Activated naive CD4-positive, alpha-beta T cell treated with anti-CD3 and anti-CD28 coated beads, Interleukin-2, amount 50 U/mL, for 16 hours (primary cell): ENCODE measurements at regions not wholly inside any gene's neighbourhood (a gene's known extent, or its start where the extent isn't known, plus 50 kb on each side); places are given as distances from the start of the nearest gene placed in this dataset.
"Not testable (repeated sequence)": the region's sequence is repeated elsewhere in the genome, so short reads cannot be mapped to it uniquely, and the experiment has no call there.

Source experiments
- DNase-seq: peaks from one replicate; pipeline ENCODE4 v3.0.0-alpha.2; 2020

GRCh38 chr5:167378894-167379723 is 912.3 kb upstream of the WWC1 start:
- DNase-seq = no peak

DNA sequence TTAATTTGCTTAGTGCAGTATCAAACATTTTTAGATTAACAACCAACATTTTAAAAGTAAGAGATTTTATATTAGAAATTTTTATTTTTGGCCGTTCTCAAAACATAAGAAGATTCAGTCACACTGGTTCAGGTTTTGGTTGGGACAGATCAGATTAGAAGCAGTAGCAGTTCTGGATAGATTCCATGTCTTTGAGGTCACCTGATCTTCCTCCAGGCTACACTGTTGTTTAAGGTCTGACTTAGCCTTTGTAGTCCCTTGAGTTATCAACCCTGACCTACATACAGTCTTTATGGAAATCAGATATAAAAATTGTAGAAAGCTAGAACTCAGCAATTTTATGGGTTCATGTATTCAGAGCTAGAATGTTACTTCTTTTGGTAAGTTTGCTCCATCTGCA is 910.0 kb upstream of the WWC1 start:
- DNase-seq = no peak

DNA sequence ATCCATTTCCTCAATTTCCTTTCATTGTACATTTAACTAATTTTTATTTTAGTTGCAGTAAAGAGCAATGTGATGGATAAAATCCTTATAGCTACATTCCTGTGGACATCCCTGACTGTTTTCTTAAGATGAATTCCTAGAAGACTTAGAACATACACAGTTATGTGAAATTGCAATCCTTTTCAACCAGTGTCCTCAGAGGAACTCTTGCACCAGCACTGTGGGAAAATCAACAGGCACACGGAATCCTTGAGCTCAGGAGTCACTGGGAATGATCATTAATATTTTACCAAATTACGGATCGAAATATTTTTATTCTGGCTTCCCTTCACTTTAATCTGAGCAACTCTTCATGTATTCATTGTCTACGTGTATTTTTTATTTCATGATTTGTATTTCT is 901.9 kb upstream of the WWC1 start:
- no peak for DNase-seq

- DNase-seq = not testable (repeated sequence)
Measured at GRCh38 chr5:167391286-167391685, 900.2 kb upstream of the WWC1 start.

DNA sequence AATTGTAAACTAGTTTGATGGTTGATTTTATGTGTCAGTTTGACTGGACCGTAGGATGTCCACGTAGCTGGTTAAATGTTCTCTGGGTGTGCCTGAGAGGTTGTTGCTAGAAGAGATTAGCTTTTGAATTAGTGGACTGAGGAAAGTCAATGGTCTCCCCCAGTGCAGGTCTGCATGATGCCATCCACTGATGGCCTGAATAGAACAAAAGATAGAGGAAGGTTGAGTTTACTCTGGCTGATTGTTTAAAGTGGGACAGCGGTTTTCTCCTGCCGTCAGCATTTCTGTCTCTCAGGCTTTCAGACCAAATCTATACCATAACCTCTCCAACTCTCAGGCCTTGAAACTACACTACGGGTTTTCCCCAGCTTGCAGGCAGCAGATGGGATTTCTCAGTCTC is 899.2 kb upstream of the WWC1 start:
- no peak for DNase-seq

GRCh38 chr5:167393358-167393757 is 898.1 kb upstream of the WWC1 start:
- no peak for DNase-seq

DNA sequence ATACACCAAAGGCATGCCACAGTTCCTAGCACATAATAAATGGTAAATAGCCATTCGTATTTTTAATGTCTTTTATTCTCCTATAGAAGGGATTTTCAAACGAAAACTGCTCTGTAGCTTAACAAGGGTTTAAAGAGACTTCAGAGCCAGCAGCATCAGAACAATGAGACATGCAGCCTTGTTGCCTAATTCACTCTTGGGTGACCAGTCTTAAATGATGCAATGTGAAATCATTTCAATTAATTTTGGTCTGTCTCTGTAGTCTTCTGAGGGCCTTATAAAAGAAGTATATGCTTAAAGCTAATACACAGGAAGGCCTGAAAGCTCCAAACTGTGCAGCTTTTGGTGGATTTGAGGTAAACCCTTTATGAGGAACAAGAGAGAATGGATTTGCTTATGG is 888.8 kb upstream of the WWC1 start:
- no peak for DNase-seq

- no peak for DNase-seq
Measured at GRCh38 chr5:167406513-167406912, 884.9 kb upstream of the WWC1 start.

DNA sequence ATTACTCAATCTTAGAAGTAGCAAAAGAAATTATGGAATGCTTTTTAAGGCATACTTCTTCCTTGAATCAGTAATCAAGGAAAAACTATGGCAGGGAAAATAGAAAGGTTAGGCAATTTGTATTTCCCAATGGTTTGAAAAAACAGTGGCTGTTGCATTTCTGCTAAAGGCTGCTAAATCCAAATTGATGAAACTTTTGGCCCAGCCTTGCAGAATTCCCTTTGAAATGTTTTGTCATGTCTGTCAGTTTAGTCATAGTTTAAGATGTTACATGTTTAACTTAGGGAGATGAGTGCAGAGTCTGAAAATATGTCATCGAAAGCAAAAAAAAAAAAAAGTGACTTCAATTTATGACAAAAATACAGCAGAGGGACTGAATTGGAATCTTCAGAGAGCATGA is 878.9 kb upstream of the WWC1 start:
- no peak for DNase-seq

- no peak for DNase-seq
Measured at GRCh38 chr5:167413506-167413905, 877.9 kb upstream of the WWC1 start.

- no peak for DNase-seq
Measured at GRCh38 chr5:167414611-167415010, 876.8 kb upstream of the WWC1 start.

DNA sequence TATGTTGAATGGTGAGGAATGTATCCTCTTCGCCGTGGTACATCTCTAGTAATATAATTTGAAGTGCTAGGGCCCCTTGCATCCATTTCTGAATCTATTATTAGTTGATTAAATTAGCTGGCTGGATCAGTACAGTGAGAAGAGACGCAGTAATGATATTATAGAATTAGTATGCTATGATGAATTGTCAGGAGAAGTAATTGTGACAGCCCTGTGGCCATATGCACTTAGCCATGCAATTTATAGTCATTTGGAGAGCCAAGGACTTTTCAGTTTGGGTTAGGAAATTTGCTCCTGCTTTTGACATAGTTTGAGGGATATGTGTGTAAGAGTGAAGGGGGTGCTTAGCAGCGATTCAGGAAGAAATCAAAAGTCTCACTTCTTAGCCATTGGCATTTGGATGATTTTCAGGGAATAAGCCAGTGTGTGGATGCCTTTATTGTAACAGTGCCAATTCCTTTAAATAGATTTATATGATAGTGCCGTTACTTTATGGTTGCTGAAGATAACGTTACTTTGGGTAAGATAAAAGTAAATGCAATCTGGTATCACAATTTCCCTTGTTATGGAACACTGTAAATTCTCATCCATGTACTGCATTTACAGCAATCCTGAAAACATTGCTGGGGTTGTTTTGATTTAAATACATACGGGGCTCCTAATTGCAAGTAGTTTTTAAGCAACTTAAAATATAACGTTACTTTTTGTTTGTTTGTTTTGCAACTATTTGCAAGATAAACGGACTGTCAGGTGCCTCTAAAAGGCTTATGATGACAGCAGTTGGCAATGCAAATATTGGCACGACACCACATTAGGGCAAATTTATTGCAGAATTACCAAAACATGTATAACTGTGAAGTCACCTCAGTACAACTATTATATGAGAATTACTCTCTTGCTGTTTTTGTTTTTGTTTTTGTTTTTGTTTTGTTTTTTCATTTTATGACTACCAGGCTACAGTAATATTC is 875.4 kb upstream of the WWC1 start:
- no peak for DNase-seq

DNA sequence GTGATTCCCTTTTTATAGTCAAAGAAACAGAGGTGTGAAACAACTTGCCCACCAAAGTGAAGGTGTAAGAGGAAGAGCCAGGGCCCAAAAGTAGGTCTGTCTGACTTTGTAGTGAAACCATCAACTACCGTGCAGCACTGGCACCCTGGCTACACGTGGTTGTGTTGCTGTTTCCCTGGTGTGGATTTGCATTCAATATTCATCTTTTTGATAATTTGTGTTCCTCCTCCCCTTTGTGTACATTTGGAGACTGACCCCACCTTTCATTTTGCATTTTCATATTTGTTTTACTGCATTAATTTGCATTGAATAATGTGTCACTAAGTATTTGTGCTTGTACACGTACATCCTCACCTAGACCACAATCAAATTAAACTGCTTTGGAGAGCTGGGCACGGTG is 873.8 kb upstream of the WWC1 start:
- DNase-seq = no peak

DNA sequence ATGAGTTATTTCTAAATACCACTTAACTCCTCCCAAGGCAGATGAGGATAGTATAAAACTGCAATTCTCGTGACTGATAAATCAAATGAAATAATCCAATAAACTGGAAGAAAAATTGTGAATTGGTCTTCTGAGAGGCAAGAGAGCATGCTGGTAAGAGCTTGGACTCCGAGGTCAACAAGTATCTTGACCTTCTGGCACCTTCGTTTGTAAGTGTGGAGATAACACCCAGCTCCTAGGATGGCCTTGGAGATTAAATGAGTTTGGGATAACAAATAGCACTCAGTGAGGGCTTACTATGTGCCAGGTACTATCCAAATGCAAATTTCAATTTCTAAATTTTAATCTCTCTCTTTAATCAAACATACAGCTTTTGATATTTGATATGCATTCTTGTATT is 866.3 kb upstream of the WWC1 start:
- no peak for DNase-seq

DNA sequence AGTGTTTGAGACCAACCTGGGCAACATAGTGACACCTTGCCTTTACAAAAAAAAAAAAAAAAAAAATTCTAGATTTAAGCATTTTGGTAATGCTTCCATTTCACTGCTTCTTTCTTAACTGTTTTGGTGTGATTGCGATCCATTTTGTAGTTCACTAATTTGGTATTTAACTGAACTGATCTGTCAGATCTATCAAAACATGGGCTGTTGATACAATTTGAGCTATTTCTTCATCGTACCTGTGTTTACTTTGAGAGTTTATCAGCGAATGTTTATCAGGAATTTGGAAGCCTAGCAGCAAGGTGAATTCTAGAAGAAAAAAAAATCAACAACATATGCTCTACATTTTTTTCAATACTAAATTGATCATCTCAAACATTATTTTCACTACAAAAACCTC is 864.9 kb upstream of the WWC1 start:
- no peak for DNase-seq

DNA sequence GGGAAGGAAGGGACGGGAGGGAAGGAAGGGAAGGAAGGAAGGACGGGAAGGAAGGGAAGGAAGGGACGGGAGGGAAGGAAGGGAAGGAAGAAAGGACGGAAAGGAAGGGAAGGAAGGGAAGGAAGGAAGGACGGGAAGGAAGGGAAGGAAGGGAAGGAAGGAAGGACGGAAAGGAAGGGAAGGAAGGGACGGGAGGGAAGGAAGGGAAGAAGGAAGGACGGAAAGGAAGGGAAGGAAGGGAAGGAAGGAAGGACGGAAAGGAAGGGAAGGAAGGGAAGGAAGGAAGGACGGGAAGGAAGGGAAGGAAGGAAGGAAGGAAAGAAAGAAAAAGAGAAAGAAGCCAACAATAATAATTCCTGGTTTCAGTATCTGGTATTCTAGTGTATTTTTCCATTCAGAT is 863.8 kb upstream of the WWC1 start:
- DNase-seq = not testable (repeated sequence)

DNA sequence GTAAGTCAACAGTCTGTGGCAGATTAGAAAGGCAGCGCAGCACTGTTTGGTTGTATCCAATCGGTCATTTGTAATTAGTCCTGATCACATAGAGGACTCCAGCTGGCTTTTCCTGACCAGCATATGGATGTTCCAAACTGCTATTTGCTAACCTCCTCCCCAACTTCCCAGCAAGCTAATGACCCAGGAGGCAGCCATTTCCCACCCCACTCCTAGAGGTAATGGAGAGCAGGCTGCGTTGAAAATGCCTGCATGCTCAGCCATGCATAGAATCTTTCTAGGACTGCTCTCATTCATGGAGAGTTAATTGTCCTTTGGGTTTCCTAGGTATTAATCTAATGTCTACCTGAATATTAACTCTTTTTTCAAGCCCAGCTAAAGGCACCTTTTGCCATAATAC is 850.6 kb upstream of the WWC1 start:
- no peak for DNase-seq

GRCh38 chr5:167442922-167443321 is 848.5 kb upstream of the WWC1 start:
- DNase-seq = no peak

DNA sequence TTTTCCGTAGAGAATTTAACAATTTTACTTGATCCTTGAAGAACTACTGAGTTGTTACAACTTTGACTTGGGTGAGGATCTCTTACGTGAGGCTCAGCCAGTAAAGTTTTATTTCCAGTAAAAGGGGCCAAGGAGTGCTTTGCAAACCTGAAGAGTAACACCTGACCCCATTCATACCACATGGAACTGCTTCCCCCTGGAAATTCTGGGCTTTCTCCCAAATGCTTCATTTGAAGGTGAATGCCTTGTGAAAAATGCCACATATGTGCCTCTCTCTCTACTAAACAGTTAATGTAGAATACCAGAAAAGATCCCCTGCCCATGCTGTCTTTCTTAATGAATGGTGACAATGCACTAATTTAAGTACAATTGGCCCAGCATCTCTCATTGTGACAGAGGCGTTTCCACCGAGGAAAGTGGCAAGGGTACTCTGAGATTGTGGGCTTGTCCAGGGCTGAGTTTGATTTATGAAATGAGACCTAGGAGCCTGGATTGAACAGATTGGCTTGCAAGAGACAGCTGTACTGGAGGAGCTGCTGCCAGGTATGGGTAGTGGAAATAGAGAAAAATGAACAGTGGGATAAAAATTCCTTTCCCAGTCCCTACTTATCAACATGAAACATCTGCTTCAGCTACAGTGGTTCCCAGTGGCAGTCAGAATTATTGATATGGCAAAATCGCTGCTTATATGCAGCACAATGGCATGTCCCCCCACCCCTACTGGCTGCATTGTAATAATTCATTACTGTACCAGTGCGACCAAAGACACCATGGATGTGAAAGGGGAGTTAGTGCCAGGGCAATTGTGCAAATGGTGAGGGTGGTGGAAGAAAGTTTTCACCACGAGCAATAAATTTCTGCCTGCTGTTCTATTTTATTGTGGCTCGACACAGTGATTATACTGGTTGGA is 843.7 kb upstream of the WWC1 start:
- DNase-seq = no peak

DNA sequence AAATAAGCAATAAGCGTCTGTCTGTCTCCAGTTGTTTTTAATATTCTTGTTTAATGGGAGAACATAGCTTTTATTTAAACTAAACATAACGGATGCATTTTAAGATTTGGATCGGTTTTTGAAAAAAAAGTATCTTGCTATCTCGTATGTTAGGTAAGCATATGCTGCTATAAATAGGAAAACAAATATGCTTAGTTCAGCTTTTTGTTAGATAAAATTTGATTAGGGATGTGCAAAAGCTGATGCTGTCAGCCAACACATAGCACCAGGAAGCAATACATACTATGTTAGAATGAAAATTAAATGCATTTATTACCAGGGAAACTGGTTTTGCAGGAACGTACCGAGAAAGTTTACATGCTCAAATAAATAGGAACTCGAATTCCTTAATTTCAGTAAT is 843.1 kb upstream of the WWC1 start:
- no peak for DNase-seq

DNA sequence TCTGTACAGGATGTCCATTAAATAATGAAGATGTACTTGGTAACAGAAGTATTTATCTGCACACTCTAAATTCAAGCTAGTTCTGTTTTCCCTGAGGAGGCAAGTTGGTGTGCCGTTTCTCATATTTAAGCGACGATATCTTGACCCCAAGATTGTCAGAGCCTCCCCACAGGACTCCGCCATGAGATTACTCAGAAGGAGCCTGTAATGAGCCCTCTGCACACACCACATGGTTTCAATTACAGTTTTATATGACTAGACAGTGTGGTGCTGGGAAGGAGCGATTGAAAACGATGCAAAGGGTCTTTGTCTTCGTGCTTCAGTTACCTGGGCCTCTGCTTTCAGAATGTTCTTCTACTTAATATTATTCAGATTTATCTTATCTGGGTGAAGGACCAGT is 840.4 kb upstream of the WWC1 start:
- DNase-seq = no peak

- DNase-seq = no peak
Measured at GRCh38 chr5:167452136-167452535, 839.3 kb upstream of the WWC1 start.
